HG03175 (cell line): ENCODE measurements at regions not wholly inside any gene's neighbourhood (a gene's known extent, or its start where the extent isn't known, plus 50 kb on each side); places are given as distances from the start of the nearest gene placed in this dataset.

Experiments
- ATAC-seq: cut with Tn5 transposase; IDR thresholded peaks from one replicate; pipeline ENCODE4 v1.9.1; 2021; ENCODE audit warnings: mild to moderate bottlenecking, moderate library complexity; ENCODE audit not compliant: unreplicated experiment

- no peak for ATAC-seq
Measured at GRCh38 chr1:4853904-4854303, 199.5 kb downstream of the AJAP1 start.

- no peak for ATAC-seq
Measured at GRCh38 chr1:4851385-4852065, 197.1 kb downstream of the AJAP1 start.

GRCh38 chr1:4848431-4848830 is 194.0 kb downstream of the AJAP1 start:
- ATAC-seq: no peak

- no peak for ATAC-seq
Measured at GRCh38 chr1:4847711-4848110, 193.3 kb downstream of the AJAP1 start.
